GM12864 (cell line): ENCODE measurements at regions not wholly inside any gene's neighbourhood (a gene's known extent, or its start where the extent isn't known, plus 50 kb on each side); places are given as distances from the start of the nearest gene placed in this dataset.
"Not testable (repeated sequence)": the region's sequence is repeated elsewhere in the genome, so short reads cannot be mapped to it uniquely, and the experiment has no call there.

ENCODE experiments used
- DNase-seq: peaks from one replicate; pipeline ENCODE4 v3.0.0-alpha.2; 2011; ENCODE audit warnings: low read depth
- H3K4me3 ChIP-seq: 2 replicates; pipeline ENCODE4 v1.5.1; 2011; ENCODE audit warnings: mild to moderate bottlenecking, low read depth, low read length, control low read depth
- TF ChIP-seq, protein P1 (sequence below): IDR thresholded peaks from 2 replicates; pipeline ENCODE4 v1.5.1; 2011; ENCODE audit warnings: low read depth, mild to moderate bottlenecking, moderate library complexity, low read length, control low read depth, inconsistent platforms; ENCODE audit errors: missing control alignments

DNA sequence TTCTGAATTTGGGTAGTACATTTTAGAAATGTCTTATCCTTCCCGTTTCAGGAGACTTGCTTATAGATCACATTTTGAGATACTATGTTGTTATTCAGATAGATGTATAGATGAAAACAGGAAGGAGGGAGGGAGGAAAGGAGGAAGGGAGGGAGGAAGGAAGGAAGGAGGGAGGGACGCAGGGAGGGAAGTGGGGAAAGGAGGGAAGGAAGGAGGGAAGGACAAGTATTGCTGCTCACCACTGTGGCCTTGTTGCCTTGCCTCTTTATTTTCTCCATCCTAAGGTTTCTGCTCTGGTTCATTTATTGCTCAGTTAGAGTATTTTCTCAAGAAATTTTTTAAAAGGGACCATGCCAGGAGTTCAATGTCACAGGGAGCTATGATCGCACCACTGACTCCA lies 134.3 kb downstream of the LTN1 start:
- TF ChIP-seq, protein P1, sequence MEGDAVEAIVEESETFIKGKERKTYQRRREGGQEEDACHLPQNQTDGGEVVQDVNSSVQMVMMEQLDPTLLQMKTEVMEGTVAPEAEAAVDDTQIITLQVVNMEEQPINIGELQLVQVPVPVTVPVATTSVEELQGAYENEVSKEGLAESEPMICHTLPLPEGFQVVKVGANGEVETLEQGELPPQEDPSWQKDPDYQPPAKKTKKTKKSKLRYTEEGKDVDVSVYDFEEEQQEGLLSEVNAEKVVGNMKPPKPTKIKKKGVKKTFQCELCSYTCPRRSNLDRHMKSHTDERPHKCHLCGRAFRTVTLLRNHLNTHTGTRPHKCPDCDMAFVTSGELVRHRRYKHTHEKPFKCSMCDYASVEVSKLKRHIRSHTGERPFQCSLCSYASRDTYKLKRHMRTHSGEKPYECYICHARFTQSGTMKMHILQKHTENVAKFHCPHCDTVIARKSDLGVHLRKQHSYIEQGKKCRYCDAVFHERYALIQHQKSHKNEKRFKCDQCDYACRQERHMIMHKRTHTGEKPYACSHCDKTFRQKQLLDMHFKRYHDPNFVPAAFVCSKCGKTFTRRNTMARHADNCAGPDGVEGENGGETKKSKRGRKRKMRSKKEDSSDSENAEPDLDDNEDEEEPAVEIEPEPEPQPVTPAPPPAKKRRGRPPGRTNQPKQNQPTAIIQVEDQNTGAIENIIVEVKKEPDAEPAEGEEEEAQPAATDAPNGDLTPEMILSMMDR: no peak
- H3K4me3 ChIP-seq: no peak overlapping the region
- DNase-seq: no peak

- DNase-seq: no peak
- H3K4me3 ChIP-seq: no peak overlapping the region
- TF ChIP-seq, protein P1: no peak
These were observed 134.9 kb downstream of the LTN1 start for GRCh38 chr21:28857752-28858151.

DNA sequence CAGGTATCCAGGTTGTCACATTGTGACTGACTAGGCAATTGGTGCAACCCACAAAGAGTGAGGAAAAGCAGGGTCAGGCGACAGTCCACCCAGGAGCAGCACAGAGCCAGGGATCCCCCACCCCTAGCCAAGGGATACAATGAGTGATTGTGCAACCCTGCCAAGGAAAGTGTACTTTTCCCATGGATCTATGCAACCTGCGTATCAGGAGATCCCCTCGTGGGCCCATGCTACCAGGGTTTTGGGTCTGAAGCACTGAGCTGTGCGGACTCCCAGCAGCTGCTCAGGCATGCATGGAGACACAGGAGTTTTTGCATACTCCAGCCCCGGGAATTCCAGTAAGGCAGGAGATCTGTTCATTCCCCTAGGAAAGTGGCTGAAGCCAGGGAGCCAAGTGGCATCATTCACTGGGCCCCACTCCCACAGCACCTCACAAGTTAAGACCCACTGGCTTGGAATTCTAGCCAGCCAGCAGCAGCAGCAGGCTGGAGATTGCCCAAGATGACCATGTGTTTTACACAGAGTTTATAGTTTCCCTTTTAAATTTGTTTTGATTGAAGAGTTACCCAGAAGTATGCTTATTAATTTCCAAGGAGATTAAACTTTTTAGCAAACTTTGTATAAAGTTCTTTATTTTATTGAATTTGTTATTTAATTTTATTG lies 136.0 kb downstream of the LTN1 start:
- no peak for DNase-seq
- TF ChIP-seq, protein P1: no peak
- H3K4me3 ChIP-seq: no peak overlapping the region

GRCh38 chr21:28852706-28853105 lies 140.0 kb downstream of the LTN1 start:
- TF ChIP-seq, protein P1: no peak
- H3K4me3 ChIP-seq: no peak overlapping the region
- DNase-seq: no peak

- no peak overlapping the region for H3K4me3 ChIP-seq
- DNase-seq: no peak
- TF ChIP-seq, protein P1: no peak
These were observed 141.0 kb downstream of the LTN1 start for GRCh38 chr21:28851645-28852044.

GRCh38 chr21:28839237-28839636 lies 153.4 kb downstream of the LTN1 start:
- not testable (repeated sequence) for DNase-seq, H3K4me3 ChIP-seq

DNA sequence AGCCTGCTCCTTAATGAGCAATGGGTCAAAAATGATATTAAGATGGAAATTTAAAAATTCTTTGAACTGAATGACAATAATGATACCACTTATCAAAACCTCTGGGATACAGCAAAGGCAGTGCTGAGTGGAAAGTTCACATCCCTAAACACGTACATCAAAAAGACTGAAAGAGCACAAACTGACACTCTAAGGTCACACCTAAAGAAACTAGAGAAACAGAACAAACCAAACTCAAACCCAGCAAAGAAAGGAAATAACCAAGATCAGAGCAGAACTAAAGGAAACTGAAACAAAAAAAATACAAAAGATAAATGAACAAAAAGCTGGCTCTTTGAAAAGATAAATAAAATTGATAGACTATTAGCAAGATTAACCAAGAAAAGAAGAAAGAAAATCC lies 155.3 kb downstream of the LTN1 start:
- not testable (repeated sequence) for DNase-seq, H3K4me3 ChIP-seq

DNA sequence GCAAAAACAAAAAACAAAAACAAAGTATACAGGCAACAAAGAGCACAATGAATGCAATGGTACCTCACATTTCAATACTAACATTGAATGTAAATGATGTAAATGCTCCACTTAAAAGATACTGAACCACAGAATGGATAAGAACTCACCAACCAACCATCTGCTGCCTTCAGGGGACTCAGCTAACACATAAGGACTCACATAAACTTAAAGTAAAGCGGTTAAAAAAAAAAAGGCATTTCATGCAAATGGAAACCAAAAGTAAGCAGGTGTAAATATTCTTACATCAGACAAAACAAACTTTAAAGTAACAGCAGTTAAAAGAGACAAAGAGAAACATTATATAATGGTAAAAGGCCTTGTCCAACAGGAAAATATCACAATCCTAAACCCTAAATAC lies 156.1 kb downstream of the LTN1 start:
- DNase-seq, H3K4me3 ChIP-seq: not testable (repeated sequence)
